H1 (cell line): ENCODE measurements at regions not wholly inside any gene's neighbourhood (a gene's known extent, or its start where the extent isn't known, plus 50 kb on each side); places are given as distances from the start of the nearest gene placed in this dataset.

Experiments
- CREB1 ChIP-seq: IDR thresholded peaks from 2 replicates; pipeline ENCODE4 v1.6.1; 2012; ENCODE audit warnings: inconsistent platforms
- SRF ChIP-seq: IDR thresholded peaks from 2 replicates; pipeline ENCODE4 v1.6.1; 2011; ENCODE audit warnings: mild to moderate bottlenecking, low read depth, low read length, moderate library complexity
- TF ChIP-seq, protein P1 (sequence below): IDR thresholded peaks from 2 replicates; pipeline ENCODE4 v1.6.1; 2012; ENCODE audit warnings: low read length, inconsistent platforms

GRCh38 chr13:58093394-58093793 lies 461.9 kb downstream of the PCDH17 start (continued):
- TF ChIP-seq, protein P1, sequence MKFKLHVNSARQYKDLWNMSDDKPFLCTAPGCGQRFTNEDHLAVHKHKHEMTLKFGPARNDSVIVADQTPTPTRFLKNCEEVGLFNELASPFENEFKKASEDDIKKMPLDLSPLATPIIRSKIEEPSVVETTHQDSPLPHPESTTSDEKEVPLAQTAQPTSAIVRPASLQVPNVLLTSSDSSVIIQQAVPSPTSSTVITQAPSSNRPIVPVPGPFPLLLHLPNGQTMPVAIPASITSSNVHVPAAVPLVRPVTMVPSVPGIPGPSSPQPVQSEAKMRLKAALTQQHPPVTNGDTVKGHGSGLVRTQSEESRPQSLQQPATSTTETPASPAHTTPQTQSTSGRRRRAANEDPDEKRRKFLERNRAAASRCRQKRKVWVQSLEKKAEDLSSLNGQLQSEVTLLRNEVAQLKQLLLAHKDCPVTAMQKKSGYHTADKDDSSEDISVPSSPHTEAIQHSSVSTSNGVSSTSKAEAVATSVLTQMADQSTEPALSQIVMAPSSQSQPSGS: no peak
- TF ChIP-seq CREB1: no peak
- TF ChIP-seq SRF: no peak
